ENCODE measurements at regions not wholly inside any gene's neighbourhood (a gene's known extent, or its start where the extent isn't known, plus 50 kb on each side); places are given as distances from the start of the nearest gene placed in this dataset.

GRCh38 chr12:77229640-77230442 lies 164.5 kb upstream of the E2F7 start:
- in situ Hi-C loops (cut with MboI), result no loop called here
- Histone ChIP-seq H3K4me2 (ENCODE audit: insufficient read depth, low read length) (no peak overlapping the region), H2AFZ (ENCODE audit: low read depth, low read length) (no peak overlapping the region), H3K9me3 (replicated peaks; ENCODE audit: control insufficient read depth, insufficient read depth, low read depth, low read length) (no peaks in the 10 kb centered on the region), H3K4me3 (no peak overlapping the region), H3K36me3 (ENCODE audit: control insufficient read depth, insufficient read depth, low read length) (no peaks in the 10 kb centered on the region), H3K79me2 (ENCODE audit: control insufficient read depth, insufficient read depth, low read length) (no peaks in the 10 kb centered on the region), H3K27ac (ENCODE audit: extremely low read depth, low read depth, low read length) (no peak overlapping the region), H3K9me1 (ENCODE audit: control insufficient read depth, insufficient read depth, low read length) (no peaks in the 10 kb centered on the region), H4K20me1 (replicated peaks; ENCODE audit: control insufficient read depth, insufficient read depth, low read length) (no peaks in the 10 kb centered on the region), H3K4me1 (replicated peaks in 1 of 2; ENCODE audit: control insufficient read depth in 2 of 2, insufficient read depth in 2 of 2, low read length in 2 of 2) (no peaks in the 10 kb centered on the region), H3K27me3 (ENCODE audit: control insufficient read depth in 2 of 2, insufficient read depth in 2 of 2, low read length in 2 of 2) (no peaks in the 10 kb centered on the region), H3K9ac (ENCODE audit: insufficient read depth in 1 of 2, low read depth in 2 of 2, low read length in 2 of 2) (no peak overlapping the region)
- no peak for ATAC-seq
- no TSS peak for BruUV-seq (replicated peaks)
- POLR2A ChIA-PET, result no interaction called here
- DNase-seq (ENCODE audit: extremely low read depth in 1 of 4, low spot score in 3 of 4), result no peak
- intact Hi-C loops (cut with micrococcal nuclease), result no loop called here
- 0% methylated on average over 6 of the region's 6 CpGs for WGBS (ENCODE audit: insufficient coverage, low coverage, missing lambda C conversion rate)
- no peak for TF ChIP-seq MIER1 (IDR thresholded peaks at IDR 0.05; ENCODE audit: low read depth)
- no peak for TF ChIP-seq KLF13 (tag; IDR thresholded peaks at IDR 0.05; ENCODE audit: borderline replicate concordance, low read depth)
- no peak for TF ChIP-seq ZFP1 (CRISPR knock-in tag; IDR thresholded peaks at IDR 0.05)
- TF ChIP-seq JUNB (CRISPR knock-in tag; conservative IDR thresholded peaks at IDR 0.05), result no peak
- TF ChIP-seq ZKSCAN8 (CRISPR knock-in tag; IDR thresholded peaks at IDR 0.05), result no peak
- TF ChIP-seq ZSCAN32 (CRISPR knock-in tag; IDR thresholded peaks at IDR 0.05), result no peak
- no peak for TF ChIP-seq CREB3 (tag; conservative IDR thresholded peaks at IDR 0.05; ENCODE audit: low read depth)
- no peak for TF ChIP-seq BRD9 (IDR thresholded peaks at IDR 0.05; ENCODE audit: low read depth, partially characterized antibody)
- no peak for TF ChIP-seq ZNF253 (CRISPR knock-in tag; conservative IDR thresholded peaks at IDR 0.05)
- no peak for TF ChIP-seq STAG1 (CRISPR knock-in tag; IDR thresholded peaks at IDR 0.05; ENCODE audit: borderline replicate concordance)
- no peak for TF ChIP-seq BMI1 (IDR thresholded peaks at IDR 0.05; ENCODE audit: low read length)
- no peak for TF ChIP-seq LEF1 (IDR thresholded peaks at IDR 0.05)
- TF ChIP-seq BDP1 (IDR thresholded peaks at IDR 0.05; ENCODE audit: insufficient read depth, insufficient read length), result no peak
- TF ChIP-seq E2F1 (CRISPR knock-in tag; IDR thresholded peaks at IDR 0.05), result no peak
- no peak for TF ChIP-seq ZMIZ1 (IDR thresholded peaks at IDR 0.05; ENCODE audit: low read depth in 2 of 2, low read length in 2 of 2)
- CTCF ChIA-PET (ENCODE audit: low intra/inter-chr PET ratio), result no interaction called here
- no peak for FAIRE-seq
